K562 (cell line): ENCODE measurements at regions not wholly inside any gene's neighbourhood (a gene's known extent, or its start where the extent isn't known, plus 50 kb on each side); places are given as distances from the start of the nearest gene placed in this dataset.

ENCODE experiments used
- CREM ChIP-seq: IDR thresholded peaks from 2 replicates; pipeline ENCODE4 v1.6.1; 2014; ENCODE audit warnings: antibody characterized with exemption, low read depth
- HNRNPL ChIP-seq: fragments of 200-400 bp; formaldehyde crosslinking; IDR thresholded peaks from 2 replicates; pipeline ENCODE4 v1.6.1; 2017; ENCODE audit warnings: low read depth, mild to moderate bottlenecking, low read length
- ID3 ChIP-seq, 2 experiments: fragments of 250-450 bp in 1 of 2; fragments of 450-650 bp in 1 of 2; sonication (Bioruptor Pico) in 1 of 2; IDR thresholded peaks; 2 replicates each; pipeline versions ENCODE4 v1.6.1 to v1.8.0; 2016 to 2021; ENCODE audit warnings: mild to moderate bottlenecking in 2 of 2, moderate library complexity in 2 of 2, missing compliant biosample characterization in 1 of 2, missing genetic modification characterization in 1 of 2
- IRF9 ChIP-seq: fragments of 450-650 bp; IDR thresholded peaks from 2 replicates; pipeline ENCODE4 v1.6.1; 2016; ENCODE audit warnings: missing biosample characterization, missing genetic modification characterization
- KAT2B ChIP-seq: IDR thresholded peaks from one replicate; pipeline ENCODE4 v1.6.1; 2012; ENCODE audit warnings: low read depth, mild to moderate bottlenecking, control low read depth, inconsistent platforms, low read length, moderate library complexity
- MAFK ChIP-seq: IDR thresholded peaks from 2 replicates; pipeline ENCODE4 v1.6.1; 2011; ENCODE audit warnings: low read length, improper control_type of control experiment
- MTA2 ChIP-seq: fragments of 450-650 bp; IDR thresholded peaks from 2 replicates; pipeline ENCODE4 v1.6.1; 2016; ENCODE audit warnings: low read depth
- PML ChIP-seq: IDR thresholded peaks from 2 replicates; pipeline ENCODE4 v1.6.1; 2012; ENCODE audit warnings: low read length, inconsistent platforms
- RB1 ChIP-seq: fragments of 450-650 bp; IDR thresholded peaks from 2 replicates; pipeline ENCODE4 v1.6.1; 2017; ENCODE audit warnings: low read depth, mild to moderate bottlenecking
- SRSF9 ChIP-seq: fragments of 200-400 bp; formaldehyde crosslinking; IDR thresholded peaks from 2 replicates; pipeline ENCODE4 v1.6.1; 2017; ENCODE audit warnings: low read depth, low read length, borderline replicate concordance
- TBL1XR1 ChIP-seq, 2 experiments: IDR thresholded peaks; 2 replicates each; pipeline ENCODE4 v1.6.1; 2012; ENCODE audit warnings: improper control_type of control experiment in 2 of 2, low read length in 2 of 2, mild to moderate bottlenecking in 1 of 2
- TBP ChIP-seq: optimal IDR thresholded peaks from 2 replicates; pipeline ENCODE3; 2011; ENCODE audit warnings: low read depth, low read length, improper control_type of control experiment
- TCF15 ChIP-seq: fragments of 250-450 bp; sonication (Bioruptor Pico); IDR thresholded peaks from 2 replicates; pipeline ENCODE4 v1.8.0; 2022; ENCODE audit warnings: moderate library complexity, mild to moderate bottlenecking, inconsistent platforms
- UBTF ChIP-seq, 2 experiments: IDR thresholded peaks; 2 replicates each; pipeline ENCODE4 v1.6.1; 2012; ENCODE audit warnings: improper control_type of control experiment in 2 of 2, low read depth in 2 of 2, low read length in 2 of 2, borderline replicate concordance in 1 of 2
- ZBTB2 ChIP-seq: fragments of 450-650 bp; IDR thresholded peaks from 2 replicates; pipeline ENCODE4 v1.6.1; 2016; ENCODE audit warnings: antibody characterized with exemption
- ZFX ChIP-seq: sonication (generic); formaldehyde crosslinking; IDR thresholded peaks from 2 replicates; pipeline ENCODE4 v1.8.0; 2022; ENCODE audit warnings: mild to moderate bottlenecking, missing genetic modification reagents, moderate library complexity
- ZNF280A ChIP-seq: fragments of 450-650 bp; IDR thresholded peaks from 2 replicates; pipeline ENCODE4 v1.6.1; 2018; ENCODE audit warnings: mild to moderate bottlenecking, low read depth; ENCODE audit not compliant: partially characterized antibody
- ZNF551 ChIP-seq: fragments of 250-450 bp; sonication (Bioruptor Pico); IDR thresholded peaks from 2 replicates; pipeline ENCODE4 v1.5.0; 2021; ENCODE audit warnings: mild to moderate bottlenecking, moderate library complexity

GRCh38 chr1:161427733-161428516 lies 60.2 kb upstream of the CFAP126 start (continued):
- TF ChIP-seq IRF9 (peak; percentile 69; the same call in 1 of the 2 replicates), SRSF9 (no peak), MTA2 (no peak), TBP (peak; percentile 100), RB1 (peak; percentile 75; the same call in 1 of the 2 replicates), ZFX (CRISPR knock-in tag) (no peak; the same call in 1 of the 2 replicates), CREM (peak; percentile 83), MAFK (no peak), TCF15 (CRISPR knock-in tag) (no peak), TBL1XR1 (IDR thresholded peaks at IDR 0.05; ENCODE audit: low read length in 2 of 2) (peak in 1 of 2 experiments; percentile 93; a peak in 2 of 4 replicates), PML (0 out of 2 replicates have a peak, but pooled peaks have one; percentile 27), ID3 (CRISPR knock-in tag; IDR thresholded peaks at IDR 0.05) (no peak), ID3 (tag; IDR thresholded peaks at IDR 0.05) (0 out of 2 replicates have a peak, but pooled peaks have one; percentile 42), ZNF551 (CRISPR knock-in tag) (no peak), KAT2B (no peak), UBTF (IDR thresholded peaks at IDR 0.05; ENCODE audit: borderline replicate concordance in 1 of 2, low read depth in 2 of 2, low read length in 2 of 2) (0 out of 4 replicates have a peak, but pooled peaks of 1 of the 2 experiments have one; percentile 54), ZBTB2 (no peak), ZNF280A (no peak), HNRNPL (no peak)
